DND-41 (cell line): ENCODE measurements at regions not wholly inside any gene's neighbourhood (a gene's known extent, or its start where the extent isn't known, plus 50 kb on each side); places are given as distances from the start of the nearest gene placed in this dataset.

Source experiments
- CTCF ChIP-seq: IDR thresholded peaks from 2 replicates; pipeline ENCODE4 v1.5.1; 2012; ENCODE audit warnings: borderline replicate concordance, low read length, moderate library complexity, mild to moderate bottlenecking; ENCODE audit not compliant: poor library complexity, severe bottlenecking; ENCODE audit errors: extremely low read depth
- EZH2 ChIP-seq: IDR thresholded peaks from 3 replicates; pipeline ENCODE4 v1.6.1; 2012; ENCODE audit warnings: borderline replicate concordance, low read depth, mild to moderate bottlenecking, moderate library complexity, low read length, inconsistent platforms; ENCODE audit not compliant: severe bottlenecking

- TF ChIP-seq EZH2 (no peak), CTCF (no peak)
Measured at GRCh38 chr20:39117491-39117890, 155.3 kb downstream of the DHX35 start.
